ENCODE measurements at regions not wholly inside any gene's neighbourhood (a gene's known extent, or its start where the extent isn't known, plus 50 kb on each side); places are given as distances from the start of the nearest gene placed in this dataset.

DNA sequence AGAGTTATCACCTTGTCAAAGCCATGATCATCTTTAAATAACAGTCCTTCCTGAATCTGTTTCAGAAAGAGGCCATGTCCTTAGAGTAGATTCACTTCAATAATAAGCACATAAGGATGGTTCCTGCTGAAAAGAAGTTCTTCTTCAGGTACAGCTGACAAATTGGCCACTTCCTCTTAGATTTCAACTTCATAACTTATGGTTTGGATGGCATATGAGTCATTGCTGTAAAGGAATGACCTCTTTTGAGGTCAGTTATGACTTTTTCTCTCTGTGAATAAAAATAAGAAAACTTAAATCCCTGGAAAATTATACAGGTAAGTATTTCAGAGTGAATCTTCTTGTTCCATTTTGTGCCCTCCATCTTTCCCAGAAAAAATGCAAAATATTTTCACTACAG, 555.3 kb upstream of the ZNF462 start:
- TF ChIP-seq ZFX (IDR thresholded peaks at IDR 0.05; ENCODE audit: borderline replicate concordance): no peak
- TF ChIP-seq CTCF (IDR thresholded peaks at IDR 0.05): no peak

Data from 22Rv1 (cell line).